Parathyroid adenoma (tissue), 2 donors: ENCODE measurements at regions not wholly inside any gene's neighbourhood (a gene's known extent, or its start where the extent isn't known, plus 50 kb on each side); places are given as distances from the start of the nearest gene placed in this dataset.

Experiments used
- H2AFZ ChIP-seq: fragments of 300-600 bp; sonication (generic); one replicate; pipeline ENCODE4 v1.7.0; 2017; ENCODE audit warnings: antibody characterized with exemption, mild to moderate bottlenecking
- H3K27ac ChIP-seq: fragments of 300-600 bp; sonication (generic); one replicate; pipeline ENCODE4 v1.7.0; 2017
- H3K27me3 ChIP-seq: fragments of 300-600 bp; sonication (generic); one replicate; pipeline ENCODE4 v1.7.0; 2017; ENCODE audit warnings: low read length; ENCODE audit not compliant: control insufficient read depth, insufficient read depth
- H3K36me3 ChIP-seq: fragments of 300-600 bp; sonication (generic); one replicate; pipeline ENCODE4 v1.7.0; 2017; ENCODE audit warnings: low read length; ENCODE audit not compliant: control insufficient read depth, insufficient read depth
- H3K4me1 ChIP-seq: fragments of 300-600 bp; sonication (generic); one replicate; pipeline ENCODE4 v1.7.0; 2017; ENCODE audit warnings: control low read depth
- H3K4me2 ChIP-seq: fragments of 300-600 bp; sonication (generic); one replicate; pipeline ENCODE4 v1.7.0; 2017; ENCODE audit warnings: low read length
- H3K4me3 ChIP-seq: fragments of 300-600 bp; sonication (generic); one replicate; pipeline ENCODE4 v1.7.0; 2017; ENCODE audit warnings: low read depth, low read length
- H3K79me2 ChIP-seq: fragments of 300-600 bp; sonication (generic); one replicate; pipeline ENCODE4 v1.7.0; 2017; ENCODE audit warnings: control low read depth
- H3K9ac ChIP-seq: fragments of 300-600 bp; sonication (generic); one replicate; pipeline ENCODE4 v1.7.0; 2017; ENCODE audit warnings: mild to moderate bottlenecking
- H3K9me3 ChIP-seq: fragments of 300-600 bp; sonication (generic); one replicate; pipeline ENCODE4 v1.7.0; 2017; ENCODE audit warnings: low read length; ENCODE audit not compliant: control insufficient read depth
- TF ChIP-seq, protein P1 (sequence below): fragments of 300-600 bp; sonication (generic); IDR thresholded peaks from one replicate; pipeline ENCODE4 v1.7.0; 2017; ENCODE audit warnings: antibody characterized with exemption, mild to moderate bottlenecking
- donor health status: primary hyperparathyroidism.

DNA sequence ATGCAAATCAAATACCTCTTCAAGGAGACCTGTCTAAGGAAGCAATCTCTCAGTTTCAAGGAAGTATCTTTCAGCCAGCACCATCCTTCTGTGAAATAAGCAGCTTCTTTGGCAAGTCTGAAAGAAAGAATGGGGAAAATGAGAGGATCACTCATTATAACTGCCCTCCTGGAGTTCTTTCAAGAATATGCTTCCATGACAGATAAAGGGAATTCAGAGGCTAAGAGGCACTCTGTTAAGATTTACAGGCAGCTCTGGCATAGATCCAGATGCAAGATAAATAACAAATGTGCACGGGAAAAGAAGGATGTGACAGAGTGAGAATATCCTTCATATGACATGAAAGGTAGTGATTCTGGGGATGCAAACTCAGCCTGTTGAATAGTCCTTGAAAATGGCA lies 348.2 kb upstream of the CCNG1 start:
- H3K4me1 ChIP-seq = no peaks in the 10 kb centered on the region
- no peak overlapping the region for H3K9ac ChIP-seq
- no peak overlapping the region for H2AFZ ChIP-seq
- H3K79me2 ChIP-seq = no peaks in the 10 kb centered on the region
- H3K4me3 ChIP-seq = no peak overlapping the region
- H3K27me3 ChIP-seq = no peaks in the 10 kb centered on the region
- H3K27ac ChIP-seq = no peak overlapping the region
- no peaks in the 10 kb centered on the region for H3K36me3 ChIP-seq
- TF ChIP-seq, protein P1, sequence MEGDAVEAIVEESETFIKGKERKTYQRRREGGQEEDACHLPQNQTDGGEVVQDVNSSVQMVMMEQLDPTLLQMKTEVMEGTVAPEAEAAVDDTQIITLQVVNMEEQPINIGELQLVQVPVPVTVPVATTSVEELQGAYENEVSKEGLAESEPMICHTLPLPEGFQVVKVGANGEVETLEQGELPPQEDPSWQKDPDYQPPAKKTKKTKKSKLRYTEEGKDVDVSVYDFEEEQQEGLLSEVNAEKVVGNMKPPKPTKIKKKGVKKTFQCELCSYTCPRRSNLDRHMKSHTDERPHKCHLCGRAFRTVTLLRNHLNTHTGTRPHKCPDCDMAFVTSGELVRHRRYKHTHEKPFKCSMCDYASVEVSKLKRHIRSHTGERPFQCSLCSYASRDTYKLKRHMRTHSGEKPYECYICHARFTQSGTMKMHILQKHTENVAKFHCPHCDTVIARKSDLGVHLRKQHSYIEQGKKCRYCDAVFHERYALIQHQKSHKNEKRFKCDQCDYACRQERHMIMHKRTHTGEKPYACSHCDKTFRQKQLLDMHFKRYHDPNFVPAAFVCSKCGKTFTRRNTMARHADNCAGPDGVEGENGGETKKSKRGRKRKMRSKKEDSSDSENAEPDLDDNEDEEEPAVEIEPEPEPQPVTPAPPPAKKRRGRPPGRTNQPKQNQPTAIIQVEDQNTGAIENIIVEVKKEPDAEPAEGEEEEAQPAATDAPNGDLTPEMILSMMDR = no peak
- no peaks in the 10 kb centered on the region for H3K9me3 ChIP-seq
- H3K4me2 ChIP-seq = no peak overlapping the region

DNA sequence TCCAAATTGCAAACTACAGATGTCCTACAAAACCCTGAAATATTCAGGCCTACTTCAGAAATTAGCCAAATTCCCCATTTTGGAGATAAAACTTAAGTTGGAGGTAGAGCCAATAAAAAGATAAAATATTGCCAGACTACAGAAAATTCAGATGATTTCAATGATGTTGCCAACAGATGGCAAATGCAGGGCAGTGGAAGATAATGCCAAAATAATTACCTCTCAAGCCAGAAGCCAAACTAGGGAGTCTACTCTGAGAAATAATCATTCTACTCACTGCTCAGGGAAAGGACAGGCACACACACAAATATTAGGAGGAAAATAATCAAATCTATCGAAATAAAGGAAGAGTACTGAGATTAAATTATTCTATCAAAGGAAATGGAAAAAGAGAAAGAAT lies 347.5 kb upstream of the CCNG1 start:
- Histone ChIP-seq H3K27me3 (no peaks in the 10 kb centered on the region), H3K27ac (no peak overlapping the region)

DNA sequence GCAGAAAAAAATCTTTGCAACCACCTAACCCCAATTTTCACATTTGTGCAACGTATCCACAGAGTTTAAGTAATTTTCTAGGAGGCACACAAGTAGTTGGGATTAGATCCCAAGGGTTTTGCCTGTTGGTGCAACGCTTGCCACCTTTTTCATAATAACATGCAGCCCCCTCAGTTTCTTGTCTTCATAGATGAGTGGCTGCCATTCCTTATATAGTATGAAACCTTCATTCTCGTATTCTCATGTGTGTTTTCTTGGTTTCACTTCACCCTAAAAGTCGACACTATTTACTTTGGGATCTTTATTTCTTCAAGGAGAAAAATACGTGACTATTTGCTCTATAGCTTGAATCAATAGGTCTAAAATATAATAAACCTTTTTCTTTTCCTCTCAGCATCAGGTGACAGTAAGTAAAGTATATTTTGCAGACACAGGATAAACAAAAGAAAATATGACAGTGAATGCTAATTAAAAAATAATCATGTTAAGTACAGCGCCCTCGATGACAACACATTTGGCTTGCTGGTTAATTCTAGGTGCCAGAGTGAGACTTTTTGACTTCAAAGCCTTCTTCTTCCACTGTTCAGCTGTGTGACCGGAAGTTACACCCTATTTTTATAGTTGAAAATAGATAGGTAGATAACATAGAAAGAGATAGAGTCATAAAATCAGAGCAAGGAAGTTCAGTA lies 342.8 kb upstream of the CCNG1 start:
- H3K9ac ChIP-seq = no peak overlapping the region
- H3K36me3 ChIP-seq = no peaks in the 10 kb centered on the region
- no peaks in the 10 kb centered on the region for H3K27me3 ChIP-seq
- no peak overlapping the region for H3K4me2 ChIP-seq
- no peak overlapping the region for H3K27ac ChIP-seq
- H3K79me2 ChIP-seq = no peaks in the 10 kb centered on the region
- no peak overlapping the region for H3K4me3 ChIP-seq
- TF ChIP-seq, protein P1 = no peak
- H3K9me3 ChIP-seq = no peaks in the 10 kb centered on the region
- no peaks in the 10 kb centered on the region for H3K4me1 ChIP-seq
- no peak overlapping the region for H2AFZ ChIP-seq

More for the DNA sequence above, 347.5 kb upstream of the CCNG1 start:
- no peaks in the 10 kb centered on the region for H3K36me3 ChIP-seq
- H3K4me1 ChIP-seq = no peaks in the 10 kb centered on the region
- TF ChIP-seq, protein P1 = no peak
- no peaks in the 10 kb centered on the region for H3K79me2 ChIP-seq
- H3K4me3 ChIP-seq = no peak overlapping the region
- H2AFZ ChIP-seq = no peak overlapping the region
- H3K9ac ChIP-seq = no peak overlapping the region
- H3K4me2 ChIP-seq = no peak overlapping the region
- H3K9me3 ChIP-seq = no peaks in the 10 kb centered on the region

DNA sequence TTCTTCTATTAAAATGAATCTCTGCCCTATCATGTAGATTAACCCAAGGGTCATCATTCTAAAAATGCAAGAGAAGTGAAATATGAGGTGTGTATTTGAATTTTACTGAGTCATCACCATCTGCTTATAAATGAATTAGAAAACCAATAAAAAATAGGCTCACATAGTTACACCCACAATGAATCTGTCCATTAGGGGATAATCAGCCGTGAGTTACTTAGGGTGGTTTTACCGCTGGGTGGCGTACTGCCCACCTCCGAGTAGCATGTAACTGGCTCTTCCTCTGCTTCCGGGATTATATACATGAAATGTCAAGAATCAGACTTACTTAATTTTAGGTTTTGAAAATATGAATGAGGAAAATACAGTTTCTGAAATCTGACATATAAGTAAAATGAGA lies 332.9 kb upstream of the CCNG1 start:
- H3K27ac ChIP-seq = no peak overlapping the region
- no peaks in the 10 kb centered on the region for H3K27me3 ChIP-seq
- TF ChIP-seq, protein P1 = no peak

DNA sequence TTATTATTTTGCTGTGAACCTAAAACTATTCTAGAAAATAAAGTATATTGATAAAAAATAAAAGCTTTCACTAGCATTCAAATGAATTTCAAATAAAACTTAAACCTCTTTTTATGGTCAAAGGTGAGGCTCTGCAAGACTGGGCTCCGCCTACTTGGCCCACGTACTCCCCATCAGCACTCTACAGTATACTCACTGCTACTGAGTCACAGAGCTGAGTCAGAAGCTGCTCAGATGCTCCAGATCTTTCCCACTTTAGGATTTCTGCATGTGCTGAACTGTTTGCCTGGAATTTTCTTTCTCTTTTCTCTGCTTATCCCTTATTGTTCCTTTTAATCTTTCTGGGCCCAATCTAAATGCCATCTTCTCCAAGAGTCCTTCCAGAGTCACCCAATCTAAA lies 331.9 kb upstream of the CCNG1 start:
- TF ChIP-seq, protein P1 = no peak
- Histone ChIP-seq H3K27ac (no peak overlapping the region), H3K9ac (no peak overlapping the region), H3K79me2 (no peaks in the 10 kb centered on the region), H3K4me2 (no peak overlapping the region), H3K9me3 (no peaks in the 10 kb centered on the region), H3K36me3 (no peaks in the 10 kb centered on the region), H3K27me3 (no peaks in the 10 kb centered on the region), H3K4me1 (no peaks in the 10 kb centered on the region), H2AFZ (no peak overlapping the region), H3K4me3 (no peak overlapping the region)

More for the DNA sequence above, 332.9 kb upstream of the CCNG1 start:
- Histone ChIP-seq H3K79me2 (no peaks in the 10 kb centered on the region), H3K4me3 (no peak overlapping the region), H3K9me3 (no peaks in the 10 kb centered on the region), H3K9ac (no peak overlapping the region), H3K36me3 (no peaks in the 10 kb centered on the region), H3K4me1 (no peaks in the 10 kb centered on the region), H3K4me2 (no peak overlapping the region), H2AFZ (no peak overlapping the region)
